Common myeloid progenitor, CD34-positive (primary cell): ENCODE measurements at regions not wholly inside any gene's neighbourhood (a gene's known extent, or its start where the extent isn't known, plus 50 kb on each side); places are given as distances from the start of the nearest gene placed in this dataset.

ENCODE experiments used
- CTCF ChIA-PET: fragments of 350-600 bp; sonication (Branson Sonifier 250); formaldehyde crosslinking; loops from one replicate; lab custom pipeline; 2021; ENCODE audit warnings: antibody characterized with exemption; lab: Charles Lee
- POLR2A ChIA-PET: fragments of 350-600 bp; sonication (Branson Sonifier 250); formaldehyde crosslinking; loops from one replicate; lab custom pipeline; 2021; ENCODE audit warnings: antibody characterized with exemption; lab: Charles Lee
- DNase-seq, 3 donors: peaks; one replicate each; pipeline versions ENCODE4 v3.0.0 to v3.0.0-alpha.2; 2013
- H3K27ac ChIP-seq, 2 experiments: 1 replicate in 1 of 2; 2 replicates in 1 of 2; pipeline ENCODE4 v1.7.0; 2013; ENCODE audit warnings: inconsistent platforms in 2 of 2, low read length in 2 of 2, mild to moderate bottlenecking in 2 of 2, low read depth in 1 of 2, moderate library complexity in 1 of 2; ENCODE audit not compliant: severe bottlenecking in 2 of 2, insufficient read depth in 1 of 2, poor library complexity in 1 of 2
- H3K27me3 ChIP-seq, 5 experiments: replicated peaks in 2 of 5; 1 replicate in 3 of 5; 2 replicates in 2 of 5; pipeline versions ENCODE4 v1.6.1 to v1.7.0; 2013; ENCODE audit warnings: low read length in 4 of 5, mild to moderate bottlenecking in 2 of 5, moderate library complexity in 2 of 5, inconsistent platforms in 1 of 5; ENCODE audit not compliant: insufficient read depth in 5 of 5, control insufficient read depth in 4 of 5
- H3K36me3 ChIP-seq, 4 experiments: 1 replicate in 2 of 4; 2 replicates in 2 of 4; pipeline versions ENCODE4 v1.6.1 to v1.7.0; 2013; ENCODE audit warnings: low read length in 3 of 4, control low read depth in 1 of 4, mild to moderate bottlenecking in 1 of 4; ENCODE audit not compliant: control insufficient read depth in 4 of 4, insufficient read depth in 4 of 4
- H3K4me1 ChIP-seq, 4 experiments: 1 replicate in 3 of 4; 2 replicates in 1 of 4; pipeline versions ENCODE4 v1.6.1 to v1.7.1; 2013; ENCODE audit warnings: low read length in 3 of 4, mild to moderate bottlenecking in 3 of 4, control low read depth in 1 of 4, inconsistent platforms in 1 of 4, moderate library complexity in 1 of 4; ENCODE audit not compliant: control insufficient read depth in 4 of 4, insufficient read depth in 4 of 4; ENCODE audit errors: control extremely low read depth in 1 of 4
- H3K4me3 ChIP-seq, 7 experiments: 1 replicate in 4 of 7; 2 replicates in 3 of 7; pipeline versions ENCODE4 v1.5.1 to v1.7.0; 2013; ENCODE audit warnings: mild to moderate bottlenecking in 7 of 7, low read length in 6 of 7, moderate library complexity in 6 of 7, inconsistent platforms in 2 of 7, low read depth in 2 of 7, control low read depth in 1 of 7; ENCODE audit not compliant: insufficient read depth in 4 of 7, control insufficient read depth in 1 of 7; ENCODE audit errors: extremely low read depth in 1 of 7
- H3K9me3 ChIP-seq, 5 experiments: 1 replicate in 4 of 5; 2 replicates in 1 of 5; pipeline versions ENCODE4 v1.6.1 to v1.7.1; 2013; ENCODE audit warnings: low read length in 4 of 5, mild to moderate bottlenecking in 2 of 5, inconsistent platforms in 1 of 5, low read depth in 1 of 5, moderate library complexity in 1 of 5; ENCODE audit not compliant: control insufficient read depth in 4 of 5, insufficient read depth in 2 of 5; ENCODE audit errors: control extremely low read depth in 1 of 5
- WGBS: methylation state at CpG from one replicate; pipeline ENCODE4 v1.1.5; 2013; ENCODE audit not compliant: insufficient coverage; 5-methylcytosine and 5-hydroxymethylcytosine counted together

GRCh38 chr22:49531368-49531791 is 296.3 kb downstream of the BRD1 start:
- POLR2A ChIA-PET: no interaction called here
- DNase-seq: no peak
- no peaks in the 10 kb centered on the region for H3K4me1 ChIP-seq
- H3K27me3 ChIP-seq: no peaks in the 10 kb centered on the region
- H3K4me3 ChIP-seq: no peak overlapping the region
- peaks cover 0 to 6% (median 0%) of the 10 kb centered on the region in 4 experiments for H3K36me3 ChIP-seq
- H3K9me3 ChIP-seq: peaks cover 0 to 5% (median 0%) of the 10 kb centered on the region in 5 experiments
- CTCF ChIA-PET: no interaction called here
- H3K27ac ChIP-seq: no peak overlapping the region
- WGBS: 92% methylated on average over 10 of the region's 11 CpGs

GRCh38 chr22:49530671-49531367 is 296.9 kb downstream of the BRD1 start:
- Histone ChIP-seq H3K4me3 (no peak overlapping the region), H3K36me3 (peaks cover 0 to 6% (median 0%) of the 10 kb centered on the region in 4 experiments), H3K4me1 (no peaks in the 10 kb centered on the region), H3K27me3 (no peaks in the 10 kb centered on the region), H3K27ac (no peak overlapping the region), H3K9me3 (peaks cover 0 to 5% (median 0%) of the 10 kb centered on the region in 5 experiments)
- ChIA-PET POLR2A (no interaction called here), CTCF (no interaction called here)
- DNase-seq: no peak
- 89% methylated on average over 18 of the region's 19 CpGs for WGBS

DNA sequence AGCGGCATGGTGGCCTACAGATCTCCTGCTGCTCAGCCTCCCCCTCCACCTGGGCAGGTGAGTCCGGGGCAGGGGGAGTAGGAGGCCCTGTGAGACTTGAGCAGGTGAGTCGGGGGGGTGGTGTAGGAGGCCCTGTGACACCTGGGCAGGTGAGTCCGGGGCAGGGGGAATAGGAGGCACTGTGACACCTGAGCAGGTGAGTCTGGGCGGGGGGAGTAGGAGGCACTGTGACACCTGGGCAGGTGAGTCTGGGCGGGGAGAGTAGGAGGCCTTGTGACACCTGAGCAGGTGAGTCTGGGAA is 299.3 kb downstream of the BRD1 start:
- no peak for DNase-seq
- Histone ChIP-seq H3K9me3 (peaks cover 0 to 5% (median 0%) of the 10 kb centered on the region in 5 experiments), H3K4me3 (no peak overlapping the region), H3K27ac (no peak overlapping the region), H3K36me3 (peaks cover 0 to 6% (median 0%) of the 10 kb centered on the region in 4 experiments), H3K4me1 (no peaks in the 10 kb centered on the region), H3K27me3 (no peaks in the 10 kb centered on the region)
- ChIA-PET CTCF (no interaction called here), POLR2A (no interaction called here)
- WGBS: 20% methylated on average over 1 of the region's 6 CpGs

- H3K27ac ChIP-seq: no peak overlapping the region
- DNase-seq: peak in 2 of 3 donors; percentile 20 to 36
- H3K36me3 ChIP-seq: peaks cover 0 to 6% (median 0%) of the 10 kb centered on the region in 4 experiments
- peaks cover 0 to 5% (median 0%) of the 10 kb centered on the region in 5 experiments for H3K9me3 ChIP-seq
- ChIA-PET POLR2A (no interaction called here), CTCF (no interaction called here)
- no peaks in the 10 kb centered on the region for H3K27me3 ChIP-seq
- WGBS: 93% methylated on average over 13 of the region's 17 CpGs
- H3K4me1 ChIP-seq: no peaks in the 10 kb centered on the region
- H3K4me3 ChIP-seq: no peak overlapping the region
Observed at GRCh38 chr22:49527611-49528419, 299.9 kb downstream of the BRD1 start.

- DNase-seq: peak in 1 of 3 donors; percentile 31
- peaks cover 0 to 5% (median 0%) of the 10 kb centered on the region in 5 experiments for H3K9me3 ChIP-seq
- H3K27me3 ChIP-seq: peaks cover 0 to 2% (median 0%) of the 10 kb centered on the region in 5 experiments
- no peaks in the 10 kb centered on the region for H3K4me1 ChIP-seq
- CTCF ChIA-PET: no interaction called here
- H3K36me3 ChIP-seq: peaks cover 0 to 6% (median 0%) of the 10 kb centered on the region in 4 experiments
- H3K4me3 ChIP-seq: no peak overlapping the region
- POLR2A ChIA-PET: interaction anchor here (1.0 kb wide), 1 partner anchor 131 kb away, joined by 3 read pairs; no protein-coding TSS in a partner anchor
- 87% methylated on average over 9 of the region's 14 CpGs for WGBS
- no peak overlapping the region for H3K27ac ChIP-seq
Observed at GRCh38 chr22:49525801-49526535, 301.7 kb downstream of the BRD1 start.

- Histone ChIP-seq H3K27me3 (peaks cover 0 to 7% (median 0%) of the 10 kb centered on the region in 5 experiments), H3K9me3 (peaks cover 0 to 11% (median 0%) of the 10 kb centered on the region in 5 experiments), H3K27ac (no peak overlapping the region), H3K36me3 (peaks cover 0 to 3% (median 0%) of the 10 kb centered on the region in 4 experiments), H3K4me3 (no peak overlapping the region), H3K4me1 (no peaks in the 10 kb centered on the region)
- 97% methylated on average over 7 of the region's 9 CpGs for WGBS
- no peak for DNase-seq
- CTCF ChIA-PET: no interaction called here
- POLR2A ChIA-PET: interaction anchor here (1.0 kb wide), 1 partner anchor 132 kb away, joined by 3 read pairs; no protein-coding TSS in a partner anchor
Observed at GRCh38 chr22:49525360-49525759, 302.3 kb downstream of the BRD1 start.
